Choroid plexus epithelial cell (primary cell): ENCODE measurements at regions not wholly inside any gene's neighbourhood (a gene's known extent, or its start where the extent isn't known, plus 50 kb on each side); places are given as distances from the start of the nearest gene placed in this dataset.
A peak's percentile ranks its signal among the peaks of the same experiment; 100 is the strongest.

ENCODE experiments used
- DNase-seq: peaks from one replicate; pipeline ENCODE4 v3.0.0-alpha.2; 2010; ENCODE audit warnings: low read depth
- H3K4me3 ChIP-seq: 2 replicates; pipeline ENCODE4 v1.5.1; 2011; ENCODE audit warnings: low read depth, mild to moderate bottlenecking, control low read depth, low read length, moderate library complexity
- CTCF ChIP-seq: conservative IDR thresholded peaks from 2 replicates; pipeline ENCODE4 v1.5.1; 2011; ENCODE audit warnings: low read depth, mild to moderate bottlenecking, control low read depth, inconsistent platforms, low read length, moderate library complexity

- no peak for TF ChIP-seq CTCF
- no peak overlapping the region for H3K4me3 ChIP-seq
- peak; percentile 41 for DNase-seq
Measured at GRCh38 chr5:114174837-114175236, 187.0 kb upstream of the KCNN2 start.

- TF ChIP-seq CTCF: no peak
- no peak overlapping the region for H3K4me3 ChIP-seq
- DNase-seq: peak; percentile 73
Measured at GRCh38 chr5:114176356-114176755, 185.5 kb upstream of the KCNN2 start.

- H3K4me3 ChIP-seq: no peak overlapping the region
- DNase-seq: no peak
- TF ChIP-seq CTCF: no peak
Measured at GRCh38 chr5:114179134-114179533, 182.7 kb upstream of the KCNN2 start.

- TF ChIP-seq CTCF: no peak
- DNase-seq: peak; percentile 27
- H3K4me3 ChIP-seq: no peak overlapping the region
Measured at GRCh38 chr5:114184006-114184405, 177.9 kb upstream of the KCNN2 start.

GRCh38 chr5:114185274-114185673 is 176.6 kb upstream of the KCNN2 start:
- no peak for TF ChIP-seq CTCF
- no peak for DNase-seq
- no peak overlapping the region for H3K4me3 ChIP-seq

GRCh38 chr5:114191441-114191840 is 170.4 kb upstream of the KCNN2 start:
- no peak for TF ChIP-seq CTCF
- DNase-seq: no peak
- H3K4me3 ChIP-seq: no peak overlapping the region

- no peak for TF ChIP-seq CTCF
- no peak overlapping the region for H3K4me3 ChIP-seq
- peak; percentile 22 for DNase-seq
Measured at GRCh38 chr5:114192108-114192507, 169.8 kb upstream of the KCNN2 start.
